ELR (cell line): ENCODE measurements at regions not wholly inside any gene's neighbourhood (a gene's known extent, or its start where the extent isn't known, plus 50 kb on each side); places are given as distances from the start of the nearest gene placed in this dataset.
"Not testable (repeated sequence)": the region's sequence is repeated elsewhere in the genome, so short reads cannot be mapped to it uniquely, and the experiment has no call there.

ENCODE experiments used
- DNase-seq: peaks from one replicate; pipeline ENCODE4 v3.0.0-alpha.2; 2015; ENCODE audit warnings: low read depth

DNA sequence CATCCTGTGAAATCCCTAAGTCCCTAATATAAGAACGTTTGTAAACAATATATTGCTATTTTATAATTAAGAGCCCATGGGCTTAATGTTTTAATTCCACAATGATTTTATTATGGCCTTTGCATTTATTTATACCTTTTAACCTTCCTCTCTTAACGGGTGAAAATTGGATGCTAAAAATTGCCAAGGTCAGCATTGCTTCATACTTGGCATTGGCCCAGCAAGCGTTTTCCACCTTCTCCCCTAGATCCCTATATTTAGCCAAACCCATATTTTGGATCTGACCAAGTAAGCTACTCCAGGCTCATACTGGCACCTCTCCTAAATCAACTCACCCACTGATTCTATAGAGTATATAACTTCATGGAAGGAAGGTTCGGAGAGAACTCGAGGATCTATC, 188.0 kb upstream of the NR2F2 start:
- DNase-seq = no peak

GRCh38 chr15:96144734-96145133, 185.8 kb upstream of the NR2F2 start:
- DNase-seq = no peak

- DNase-seq = no peak
Observed at GRCh38 chr15:96146726-96147125, 183.8 kb upstream of the NR2F2 start.

DNA sequence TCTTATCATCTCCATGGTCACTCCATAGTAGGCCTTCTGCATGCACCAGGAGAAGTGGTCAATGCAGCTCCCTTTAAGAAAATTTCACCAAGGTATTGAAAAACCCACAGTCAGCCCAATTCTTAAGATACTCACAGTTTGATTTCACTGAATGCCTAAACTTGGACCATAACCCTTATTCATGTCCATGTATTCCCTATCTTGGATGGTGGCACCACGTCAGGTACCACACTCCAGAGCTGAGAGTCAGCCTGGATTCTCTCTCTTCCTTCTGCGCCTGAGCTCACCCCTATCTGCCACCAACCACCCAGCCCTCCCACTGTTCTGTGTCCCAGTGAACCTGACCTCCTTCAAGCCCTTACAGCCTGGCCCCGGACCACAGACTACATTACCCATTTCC, 183.2 kb upstream of the NR2F2 start:
- DNase-seq = no peak

- DNase-seq = no peak
Observed at GRCh38 chr15:96150254-96150653, 180.2 kb upstream of the NR2F2 start.

- DNase-seq = peak; percentile 65
Observed at GRCh38 chr15:96151749-96152148, 178.8 kb upstream of the NR2F2 start.

DNA sequence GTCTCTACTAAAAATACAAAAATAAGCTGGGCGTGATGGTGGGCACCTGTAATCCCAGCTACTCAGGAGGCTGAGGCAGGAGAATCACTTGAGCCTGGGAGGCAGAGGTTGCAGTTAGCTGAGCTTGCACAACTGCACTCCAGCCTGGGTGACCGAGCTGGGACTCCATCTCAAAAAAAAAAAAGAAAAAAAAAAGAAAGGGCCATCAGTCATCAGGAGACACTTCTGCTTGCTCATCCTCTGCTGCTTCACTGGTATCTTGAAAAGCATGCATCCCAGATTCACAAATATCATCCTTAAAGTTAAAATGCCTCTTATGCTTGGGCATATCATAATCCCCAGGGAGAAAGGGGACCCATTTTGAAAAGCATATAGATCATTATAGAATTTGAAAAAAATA, 176.6 kb upstream of the NR2F2 start:
- DNase-seq = no peak

DNA sequence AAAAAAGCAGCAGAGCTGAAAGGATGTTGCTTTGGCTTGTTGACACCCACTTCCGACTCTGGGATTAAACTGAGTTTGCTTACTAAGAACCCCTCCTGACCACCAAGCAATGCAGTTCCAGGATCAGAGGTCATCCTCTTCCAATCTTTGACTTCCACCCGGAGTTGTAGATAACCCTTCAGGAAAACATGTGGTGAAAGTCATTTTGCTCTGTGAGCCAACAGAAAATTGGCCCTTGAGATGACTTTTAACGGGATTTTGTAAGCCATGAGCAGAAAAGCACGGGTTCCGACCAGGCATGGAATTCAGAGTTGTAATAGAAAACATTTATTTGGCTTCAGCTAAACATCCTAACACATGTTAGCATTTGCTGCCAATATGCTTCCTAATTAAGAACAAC, 171.6 kb upstream of the NR2F2 start:
- DNase-seq = no peak

DNA sequence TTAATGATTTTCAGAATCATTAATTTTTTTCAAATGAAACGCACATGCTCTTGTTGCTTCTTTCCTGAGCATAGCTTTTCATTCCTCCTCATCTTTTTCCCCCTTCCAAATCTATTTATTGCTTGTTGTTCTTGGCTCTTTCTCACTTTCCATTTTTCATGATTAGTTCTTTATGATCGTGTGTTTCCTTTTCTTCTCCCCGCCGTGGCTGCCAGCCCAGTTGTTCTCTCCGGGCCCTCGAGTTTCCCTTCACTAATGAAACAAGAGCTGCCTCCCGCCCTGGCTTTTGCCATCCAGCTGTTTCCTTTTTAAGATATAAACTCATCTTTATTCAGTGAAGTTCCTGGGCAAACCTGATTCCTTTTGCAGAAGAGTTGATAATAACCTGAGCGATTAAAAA, 170.2 kb upstream of the NR2F2 start:
- no peak for DNase-seq

DNA sequence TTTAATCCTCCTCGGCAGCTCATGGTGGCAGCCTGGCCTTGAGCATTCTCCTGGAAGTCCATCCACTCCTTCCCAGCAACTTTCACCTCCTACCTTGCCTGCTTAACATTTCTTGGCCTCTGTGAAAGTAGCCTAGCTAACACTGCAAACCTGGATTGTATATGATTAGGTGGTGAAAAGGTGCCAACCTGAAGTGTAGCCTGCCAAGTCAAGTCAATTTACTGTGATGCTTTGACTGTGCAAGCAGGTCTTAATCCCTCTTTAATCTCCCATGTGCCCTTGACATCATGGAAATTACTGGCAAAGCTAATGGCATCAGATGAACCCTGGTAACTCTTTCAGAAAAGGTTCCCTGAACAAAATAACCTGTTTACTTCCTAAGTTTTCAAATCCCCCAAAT, 169.7 kb upstream of the NR2F2 start:
- DNase-seq = no peak

GRCh38 chr15:96162322-96162721, 168.2 kb upstream of the NR2F2 start:
- no peak for DNase-seq

GRCh38 chr15:96165081-96165480, 165.4 kb upstream of the NR2F2 start:
- DNase-seq = no peak

GRCh38 chr15:96165775-96166174, 164.7 kb upstream of the NR2F2 start:
- DNase-seq = no peak

- DNase-seq = no peak
Observed at GRCh38 chr15:96166223-96167200, 164.0 kb upstream of the NR2F2 start.

- not testable (repeated sequence) for DNase-seq
Observed at GRCh38 chr15:96170616-96170978, 159.9 kb upstream of the NR2F2 start.

DNA sequence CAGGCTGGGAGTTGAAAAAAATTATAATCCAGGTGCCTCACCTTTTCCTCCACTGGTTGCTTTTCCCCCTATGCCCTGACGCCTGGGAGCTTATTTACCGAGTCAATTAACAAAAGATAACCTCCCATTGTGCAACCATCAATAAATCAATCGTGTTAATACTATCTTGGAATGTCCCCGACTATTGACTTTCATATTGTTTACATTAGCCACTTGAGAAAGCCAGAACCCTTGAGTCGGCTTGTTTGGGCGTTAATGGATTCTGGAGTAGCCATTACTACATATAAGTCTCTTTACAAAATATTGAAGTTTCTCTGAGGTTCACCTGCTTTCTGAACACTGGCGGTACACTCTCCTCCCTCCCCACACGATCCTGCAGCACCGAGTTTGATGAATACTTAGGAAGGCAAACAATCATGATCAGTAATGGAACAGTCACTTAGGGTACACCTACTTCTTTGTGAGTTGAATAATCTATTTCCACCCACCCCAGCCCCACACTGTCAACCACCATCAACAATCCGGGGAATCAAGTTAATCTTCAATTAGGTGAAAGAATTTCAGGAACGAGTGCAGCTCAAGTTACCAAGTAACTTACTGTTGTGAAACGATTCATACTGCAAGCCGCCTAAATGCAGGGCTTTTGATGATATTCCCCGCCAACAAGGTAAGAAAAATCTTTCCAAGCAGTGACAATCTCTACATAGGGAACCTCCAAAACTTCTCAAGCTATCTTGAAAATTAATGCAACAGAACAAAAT, 159.3 kb upstream of the NR2F2 start:
- no peak for DNase-seq

GRCh38 chr15:96171853-96172296, 158.6 kb upstream of the NR2F2 start:
- DNase-seq = no peak

- DNase-seq = no peak
Observed at GRCh38 chr15:96172417-96172816, 158.1 kb upstream of the NR2F2 start.

GRCh38 chr15:96176831-96177230, 153.7 kb upstream of the NR2F2 start:
- DNase-seq = no peak

- DNase-seq = no peak
Observed at GRCh38 chr15:96177279-96177678, 153.2 kb upstream of the NR2F2 start.

- no peak for DNase-seq
Observed at GRCh38 chr15:96180087-96180748, 150.3 kb upstream of the NR2F2 start.

DNA sequence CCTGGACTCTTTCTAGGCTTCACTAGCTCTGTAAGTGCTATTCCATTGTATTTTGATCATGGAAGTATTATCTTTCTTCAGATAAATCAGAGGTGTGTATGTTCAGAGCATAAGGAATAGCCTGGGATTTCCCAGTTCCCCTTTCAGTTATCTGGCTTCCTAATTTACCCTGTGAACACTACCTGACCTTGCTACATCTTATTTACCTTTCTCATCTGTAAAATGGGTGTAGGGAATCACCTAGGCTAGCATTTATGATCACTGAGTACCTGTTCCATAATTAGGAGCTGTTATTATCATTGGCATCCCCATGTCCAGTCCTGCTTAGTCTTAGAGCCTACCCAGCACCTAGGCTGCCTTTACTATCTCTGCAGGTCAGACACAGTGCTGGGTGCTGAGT, 149.3 kb upstream of the NR2F2 start:
- DNase-seq = no peak

GRCh38 chr15:96181873-96182301, 148.6 kb upstream of the NR2F2 start:
- peak; percentile 28 for DNase-seq
